Left lung (tissue), 4 donors: ENCODE measurements at regions not wholly inside any gene's neighbourhood (a gene's known extent, or its start where the extent isn't known, plus 50 kb on each side); places are given as distances from the start of the nearest gene placed in this dataset.

Experiments used
- ATAC-seq: fragments of 200-7000 bp; cut with Tn5 transposase; one replicate; pipeline ENCODE4 v1.9.1; 2020; ENCODE audit warnings: moderate library complexity
- DNase-seq, 4 donors: peaks; one replicate each; pipeline ENCODE4 v3.0.0-alpha.2; 2013 to 2020
- H3K27ac ChIP-seq, 2 donors: fragments of 200-600 bp; sonication (generic) in 1 of 2; one replicate each; pipeline versions ENCODE4 v1.5.0 to v1.8.0; 2020 to 2021
- H3K27me3 ChIP-seq, 2 donors: fragments of 200-600 bp; sonication (generic) in 1 of 2; one replicate each; pipeline versions ENCODE4 v1.5.0 to v1.8.0; 2020 to 2021
- H3K36me3 ChIP-seq, 2 donors: fragments of 200-600 bp; sonication (generic) in 1 of 2; one replicate each; pipeline versions ENCODE4 v1.5.0 to v1.8.0; 2020 to 2021
- H3K4me1 ChIP-seq, 2 donors: fragments of 200-600 bp; one replicate each; pipeline ENCODE4 v1.8.0; 2021
- H3K4me3 ChIP-seq, 2 donors: fragments of 200-600 bp; sonication (generic) in 1 of 2; one replicate each; pipeline versions ENCODE4 v1.5.0 to v1.8.0; 2020 to 2021; ENCODE audit warnings: mild to moderate bottlenecking in 1 of 2
- H3K9me3 ChIP-seq, 2 donors: fragments of 200-600 bp; sonication (generic) in 1 of 2; one replicate each; pipeline versions ENCODE4 v1.5.0 to v1.8.0; 2020 to 2021
- CTCF ChIP-seq, 2 donors: fragments of 200-600 bp; sonication (generic) in 1 of 2; IDR thresholded peaks; one replicate each; pipeline versions ENCODE4 v1.5.0 to v1.8.0; 2021; ENCODE audit warnings: antibody characterized with exemption in 2 of 2
- intact Hi-C, 2 donors: fragments of 100-400 bp; cut with DNase I; formaldehyde crosslinking; loops; one replicate each; pipeline versions ENCODE4 v1.11.2 to v1.14.2; 2022
- donor health status: DM: no; HTN: yes; CAD: no.
- donor health status: DM: no; HTN: no; CAD: no.

GRCh38 chr7:13518738-13519137 is 470.7 kb downstream of the ETV1 start:
- ATAC-seq = no peak
- Histone ChIP-seq H3K4me3 (no peak overlapping the region), H3K36me3 (no peaks in the 10 kb centered on the region), H3K4me1 (peaks cover 0 to 3% of the 10 kb centered on the region in 2 donors), H3K27me3 (no peaks in the 10 kb centered on the region), H3K9me3 (no peaks in the 10 kb centered on the region), H3K27ac (no peak overlapping the region)
- TF ChIP-seq CTCF (IDR thresholded peaks at IDR 0.05) = no peak
- DNase-seq = no peak
- intact Hi-C loops = no loop called here

GRCh38 chr7:13524076-13524475 is 465.4 kb downstream of the ETV1 start:
- Histone ChIP-seq H3K9me3 (no peaks in the 10 kb centered on the region), H3K27me3 (no peaks in the 10 kb centered on the region), H3K27ac (no peak overlapping the region), H3K36me3 (no peaks in the 10 kb centered on the region), H3K4me3 (no peak overlapping the region), H3K4me1 (peaks cover 0 to 7% of the 10 kb centered on the region in 2 donors)
- DNase-seq = no peak
- peak; percentile 15 for ATAC-seq
- no peak for TF ChIP-seq CTCF (IDR thresholded peaks at IDR 0.05)
- intact Hi-C loops = no loop called here

GRCh38 chr7:13532028-13532753 is 457.3 kb downstream of the ETV1 start:
- ATAC-seq = no peak
- Histone ChIP-seq H3K4me3 (no peak overlapping the region), H3K27ac (no peak overlapping the region), H3K4me1 (no peaks in the 10 kb centered on the region), H3K9me3 (no peaks in the 10 kb centered on the region), H3K36me3 (no peaks in the 10 kb centered on the region), H3K27me3 (no peaks in the 10 kb centered on the region)
- intact Hi-C loops = no loop called here
- no peak for TF ChIP-seq CTCF (IDR thresholded peaks at IDR 0.05)
- DNase-seq = no peak

- H3K27me3 ChIP-seq = no peaks in the 10 kb centered on the region
- DNase-seq = no peak
- no peak overlapping the region for H3K27ac ChIP-seq
- TF ChIP-seq CTCF (IDR thresholded peaks at IDR 0.05) = no peak
- ATAC-seq = no peak
- H3K4me1 ChIP-seq = no peaks in the 10 kb centered on the region
- no peak overlapping the region for H3K4me3 ChIP-seq
- H3K9me3 ChIP-seq = no peaks in the 10 kb centered on the region
- intact Hi-C loops = no loop called here
- H3K36me3 ChIP-seq = no peaks in the 10 kb centered on the region
Observed at GRCh38 chr7:13538669-13539068, 450.8 kb downstream of the ETV1 start.

- ATAC-seq = no peak
- no peak for TF ChIP-seq CTCF (IDR thresholded peaks at IDR 0.05)
Observed at GRCh38 chr7:13540429-13540828, 449.0 kb downstream of the ETV1 start.

More at GRCh38 chr7:13540429-13540828, 449.0 kb downstream of the ETV1 start:
- Histone ChIP-seq H3K4me1 (no peaks in the 10 kb centered on the region), H3K9me3 (no peaks in the 10 kb centered on the region), H3K27me3 (no peaks in the 10 kb centered on the region), H3K36me3 (no peaks in the 10 kb centered on the region), H3K4me3 (no peak overlapping the region), H3K27ac (no peak overlapping the region)
- DNase-seq = no peak
- intact Hi-C loops = no loop called here
